Caco-2 (cell line): ENCODE measurements at regions not wholly inside any gene's neighbourhood (a gene's known extent, or its start where the extent isn't known, plus 50 kb on each side); places are given as distances from the start of the nearest gene placed in this dataset.
"Not testable (repeated sequence)": the region's sequence is repeated elsewhere in the genome, so short reads cannot be mapped to it uniquely, and the experiment has no call there.

Experiments used
- BruUV-seq: library from RNA; stranded (reverse); fragments of 400-500 nt; replicated peaks from 2 replicates; lab custom pipeline; 2021; lab: Mats Ljungman, UMichigan
- CTCF ChIA-PET: fragments of 300-600 bp; sonication (Branson Sonifier 250); formaldehyde crosslinking; loops from one replicate; lab custom pipeline; 2022; ENCODE audit warnings: antibody characterized with exemption; lab: Charles Lee
- POLR2A ChIA-PET: fragments of 300-600 bp; sonication (Branson Sonifier 250); formaldehyde crosslinking; loops from one replicate; lab custom pipeline; 2022; ENCODE audit warnings: antibody characterized with exemption; lab: Charles Lee
- DNase-seq, 2 experiments: peaks; one replicate each; pipeline versions ENCODE4 v3.0.0 to v3.0.0-alpha.2; 2020 to 2022
- H3K27me3 ChIP-seq: replicated peaks from 2 replicates; pipeline ENCODE4 v1.6.0; 2011; ENCODE audit warnings: low read length; ENCODE audit not compliant: control insufficient read depth, insufficient read depth
- H3K36me3 ChIP-seq: 2 replicates; pipeline ENCODE4 v1.5.1; 2011; ENCODE audit warnings: low read length; ENCODE audit not compliant: control insufficient read depth, insufficient read depth
- H3K4me1 ChIP-seq: fragments of 250-450 bp; sonication (Bioruptor Pico); 2 replicates; pipeline ENCODE4 v1.5.1; 2020; ENCODE audit warnings: mild to moderate bottlenecking
- H3K4me3 ChIP-seq: 2 replicates; pipeline ENCODE4 v1.5.1; 2011; ENCODE audit warnings: low read depth, mild to moderate bottlenecking, control low read depth, low read length
- H3K9me3 ChIP-seq: fragments of 250-450 bp; sonication (Bioruptor Pico); 2 replicates; pipeline ENCODE4 v1.5.1; 2020; ENCODE audit warnings: mild to moderate bottlenecking, moderate library complexity
- H3K27ac Mint-ChIP-seq: one replicate; pipeline ENCODE4 v1.8.0; 2022; ENCODE audit warnings: mixed read lengths; ENCODE audit not compliant: unreplicated experiment
- H3K27me3 Mint-ChIP-seq: one replicate; pipeline ENCODE4 v1.8.0; 2022; ENCODE audit warnings: mixed read lengths; ENCODE audit not compliant: insufficient read depth, unreplicated experiment
- H3K36me3 Mint-ChIP-seq: one replicate; pipeline ENCODE4 v1.8.0; 2022; ENCODE audit warnings: mild to moderate bottlenecking, mixed read lengths; ENCODE audit not compliant: insufficient read depth, unreplicated experiment
- H3K4me1 Mint-ChIP-seq: one replicate; pipeline ENCODE4 v1.8.0; 2022; ENCODE audit warnings: low read depth, mixed read lengths; ENCODE audit not compliant: unreplicated experiment
- H3K4me3 Mint-ChIP-seq: one replicate; pipeline ENCODE4 v1.8.0; 2022; ENCODE audit warnings: mild to moderate bottlenecking, moderate library complexity, mixed read lengths; ENCODE audit not compliant: unreplicated experiment
- H3K9me3 Mint-ChIP-seq: one replicate; pipeline ENCODE4 v1.8.0; 2022; ENCODE audit warnings: mixed read lengths; ENCODE audit not compliant: unreplicated experiment
- intact Hi-C: fragments of 100-400 bp; cut with micrococcal nuclease; formaldehyde crosslinking; loops from one replicate; pipeline ENCODE4 v1.10.0; 2022; ENCODE audit not compliant: unreplicated experiment

- H3K4me1 Mint-ChIP-seq, H3K36me3 ChIP-seq, H3K4me3 ChIP-seq, BruUV-seq, H3K4me1 ChIP-seq, CTCF ChIA-PET, H3K4me3 Mint-ChIP-seq, H3K36me3 Mint-ChIP-seq, H3K27me3 Mint-ChIP-seq, H3K9me3 ChIP-seq, H3K27ac Mint-ChIP-seq, H3K27me3 ChIP-seq, DNase-seq, POLR2A ChIA-PET, intact Hi-C loops: not testable (repeated sequence)
- H3K9me3 Mint-ChIP-seq, result peaks cover 13% of the 10 kb centered on the region
Observed at GRCh38 chr16:88165683-88166082, 214.4 kb downstream of the BANP start.

GRCh38 chr16:88166209-88166773 is 215.1 kb downstream of the BANP start:
- intact Hi-C loops, H3K4me3 ChIP-seq, BruUV-seq, H3K27me3 ChIP-seq, H3K36me3 ChIP-seq, CTCF ChIA-PET, H3K4me1 Mint-ChIP-seq, DNase-seq, H3K4me3 Mint-ChIP-seq, H3K27ac Mint-ChIP-seq, H3K9me3 ChIP-seq, H3K36me3 Mint-ChIP-seq, POLR2A ChIA-PET, H3K4me1 ChIP-seq, H3K27me3 Mint-ChIP-seq: not testable (repeated sequence)
- peaks cover 13% of the 10 kb centered on the region for H3K9me3 Mint-ChIP-seq

DNA sequence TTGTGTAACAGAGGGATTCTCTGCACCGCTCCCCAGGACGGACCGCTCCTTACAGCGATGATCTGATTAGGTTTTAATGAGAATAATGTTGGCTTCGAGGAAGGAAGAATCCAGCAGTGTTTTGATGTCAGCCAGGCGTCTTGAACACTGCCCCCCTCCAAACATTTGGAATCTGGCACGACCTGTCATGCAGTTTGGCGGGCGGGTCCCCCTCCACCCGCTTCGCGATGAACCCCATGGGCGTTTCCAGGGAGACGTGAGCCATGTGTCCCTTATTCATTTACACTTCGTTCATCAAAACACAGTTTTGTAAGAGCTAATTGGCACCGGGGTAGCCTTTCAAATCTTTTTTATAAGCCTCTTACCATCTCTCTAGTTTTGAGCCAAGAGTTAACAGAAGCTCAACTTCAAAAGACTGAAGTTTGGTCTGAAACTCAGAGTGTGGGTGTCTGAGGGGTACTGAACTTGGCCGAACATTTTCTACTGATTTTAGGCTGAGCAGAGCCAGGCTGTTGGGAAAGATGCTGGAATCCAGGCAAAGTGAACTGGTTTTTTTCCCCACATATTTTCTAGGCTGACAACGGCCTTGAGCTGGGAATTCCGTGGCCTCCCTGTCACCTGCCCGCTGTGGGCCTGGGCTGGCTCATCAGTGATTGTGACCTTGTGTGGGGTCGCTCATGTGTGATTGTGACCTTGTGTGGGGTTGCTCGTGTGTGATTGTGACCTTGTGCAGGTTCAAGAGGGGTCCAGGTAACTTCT is 214.8 kb upstream of the ZNF469 start:
- H3K27ac Mint-ChIP-seq, H3K4me3 ChIP-seq, H3K4me1 Mint-ChIP-seq, H3K27me3 ChIP-seq, H3K4me1 ChIP-seq, H3K27me3 Mint-ChIP-seq, H3K4me3 Mint-ChIP-seq, H3K36me3 ChIP-seq, H3K36me3 Mint-ChIP-seq, CTCF ChIA-PET, H3K9me3 ChIP-seq, BruUV-seq, intact Hi-C loops, POLR2A ChIA-PET, DNase-seq: not testable (repeated sequence)
- H3K9me3 Mint-ChIP-seq, result peaks cover 21% of the 10 kb centered on the region

DNA sequence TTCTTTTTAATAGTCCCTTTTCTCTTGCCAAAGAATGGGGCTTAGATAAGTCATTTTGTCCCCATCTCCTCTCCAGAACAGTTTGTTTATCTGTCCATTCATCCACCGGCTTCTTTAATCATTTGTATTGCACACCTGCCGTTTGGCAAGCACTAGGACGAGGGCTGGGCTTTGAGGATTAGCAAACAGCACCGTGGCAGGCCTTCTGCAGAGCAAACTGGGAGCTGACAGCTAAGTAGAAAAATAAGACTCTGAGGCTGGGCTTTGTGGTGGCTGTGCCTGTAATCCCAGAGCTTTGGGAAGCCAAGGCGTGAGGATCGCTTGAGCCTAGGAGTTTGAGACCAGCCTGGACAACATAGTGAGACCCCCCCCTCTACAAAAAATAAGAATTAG is 214.2 kb upstream of the ZNF469 start:
- H3K4me1 Mint-ChIP-seq, H3K36me3 Mint-ChIP-seq, H3K9me3 ChIP-seq, intact Hi-C loops, H3K27ac Mint-ChIP-seq, H3K4me3 ChIP-seq, H3K4me1 ChIP-seq, H3K36me3 ChIP-seq, CTCF ChIA-PET, BruUV-seq, H3K27me3 ChIP-seq, POLR2A ChIA-PET, H3K27me3 Mint-ChIP-seq, H3K4me3 Mint-ChIP-seq: not testable (repeated sequence)
- peak; percentile 37 to 39 for DNase-seq
- peaks cover 21% of the 10 kb centered on the region for H3K9me3 Mint-ChIP-seq

- DNase-seq, H3K9me3 ChIP-seq, H3K27me3 Mint-ChIP-seq, BruUV-seq, H3K4me3 Mint-ChIP-seq, H3K27ac Mint-ChIP-seq, H3K4me3 ChIP-seq, CTCF ChIA-PET, H3K36me3 Mint-ChIP-seq, H3K27me3 ChIP-seq, intact Hi-C loops, POLR2A ChIA-PET, H3K4me1 Mint-ChIP-seq, H3K4me1 ChIP-seq, H3K36me3 ChIP-seq: not testable (repeated sequence)
- H3K9me3 Mint-ChIP-seq, result peaks cover 21% of the 10 kb centered on the region
Observed at GRCh38 chr16:88169136-88169830, 213.5 kb upstream of the ZNF469 start.

DNA sequence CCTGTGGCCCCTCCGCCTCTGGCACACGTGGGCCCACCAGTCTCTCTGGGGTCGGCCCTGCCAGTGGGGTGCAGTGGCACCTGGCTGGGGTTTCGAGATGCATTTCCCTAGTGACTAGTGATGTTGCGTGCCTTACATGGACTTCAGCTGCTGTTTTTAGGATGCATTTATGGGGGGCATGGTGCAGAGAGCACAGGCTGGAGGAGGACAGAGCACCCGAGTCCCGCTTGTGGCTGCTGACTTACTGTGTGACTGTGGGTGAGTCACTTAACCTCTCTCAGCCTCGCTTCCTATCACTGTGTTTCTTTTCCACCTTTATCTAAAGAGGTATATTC is 213.0 kb upstream of the ZNF469 start:
- H3K36me3 Mint-ChIP-seq, H3K4me1 Mint-ChIP-seq, H3K9me3 ChIP-seq, H3K4me3 Mint-ChIP-seq, intact Hi-C loops, H3K27me3 ChIP-seq, H3K27ac Mint-ChIP-seq, H3K4me1 ChIP-seq, CTCF ChIA-PET, H3K27me3 Mint-ChIP-seq, BruUV-seq, H3K36me3 ChIP-seq, H3K4me3 ChIP-seq, POLR2A ChIA-PET: not testable (repeated sequence)
- peaks cover 21% of the 10 kb centered on the region for H3K9me3 Mint-ChIP-seq
- DNase-seq, result peak in 1 of 2 experiments; percentile 19
